GM23248 (cell line): ENCODE measurements at regions not wholly inside any gene's neighbourhood (a gene's known extent, or its start where the extent isn't known, plus 50 kb on each side); places are given as distances from the start of the nearest gene placed in this dataset.

Experiments
- DNase-seq: peaks from one replicate; pipeline ENCODE4 v3.0.0-alpha.2; 2015
- H2AFZ ChIP-seq: fragments of 200-600 bp; sonication (generic); 2 replicates; pipeline ENCODE4 v1.6.1; 2016; ENCODE audit warnings: antibody characterized with exemption
- H3F3A ChIP-seq: fragments of 200-600 bp; sonication (generic); 2 replicates; pipeline ENCODE4 v1.6.1; 2016; ENCODE audit warnings: mild to moderate bottlenecking, antibody characterized with exemption, mixed run types; ENCODE audit not compliant: insufficient read depth
- H3K27ac ChIP-seq: fragments of 200-600 bp; sonication (generic); 2 replicates; pipeline ENCODE4 v1.5.1; 2016; ENCODE audit warnings: mild to moderate bottlenecking
- H3K27me3 ChIP-seq: fragments of 200-600 bp; sonication (generic); replicated peaks from 2 replicates; pipeline ENCODE4 v1.6.1; 2016; ENCODE audit warnings: mild to moderate bottlenecking; ENCODE audit not compliant: insufficient read depth
- H3K36me3 ChIP-seq: fragments of 200-600 bp; sonication (generic); 2 replicates; pipeline ENCODE4 v1.6.1; 2016; ENCODE audit warnings: low read depth, mild to moderate bottlenecking
- H3K4me1 ChIP-seq: fragments of 200-600 bp; sonication (generic); 2 replicates; pipeline ENCODE4 v1.6.1; 2016; ENCODE audit warnings: mild to moderate bottlenecking; ENCODE audit not compliant: insufficient read depth
- H3K4me2 ChIP-seq: fragments of 200-600 bp; sonication (generic); one replicate; pipeline ENCODE4 v1.6.1; 2016; ENCODE audit warnings: mild to moderate bottlenecking; ENCODE audit not compliant: unreplicated experiment
- H3K4me3 ChIP-seq: fragments of 200-600 bp; sonication (generic); 2 replicates; pipeline ENCODE4 v1.5.1; 2016; ENCODE audit warnings: mild to moderate bottlenecking
- H3K79me2 ChIP-seq: fragments of 200-600 bp; sonication (generic); 2 replicates; pipeline ENCODE4 v1.6.1; 2016; ENCODE audit warnings: mild to moderate bottlenecking; ENCODE audit not compliant: insufficient read depth
- H3K9ac ChIP-seq: fragments of 200-600 bp; sonication (generic); 2 replicates; pipeline ENCODE4 v1.6.1; 2016; ENCODE audit warnings: mild to moderate bottlenecking
- H3K9me2 ChIP-seq: fragments of 200-600 bp; sonication (generic); 2 replicates; pipeline ENCODE4 v1.6.1; 2016; ENCODE audit warnings: mixed run types, mild to moderate bottlenecking, moderate library complexity; ENCODE audit not compliant: insufficient read depth
- H3K9me3 ChIP-seq: fragments of 200-600 bp; sonication (generic); one replicate; pipeline ENCODE4 v1.6.1; 2017; ENCODE audit warnings: low read depth
- H4K20me1 ChIP-seq: fragments of 200-600 bp; sonication (generic); 2 replicates; pipeline ENCODE4 v1.6.0; 2016; ENCODE audit not compliant: insufficient read depth
- EZH2 ChIP-seq: fragments of 200-600 bp; sonication (generic); IDR thresholded peaks from 2 replicates; pipeline ENCODE4 v1.6.1; 2018; ENCODE audit warnings: antibody characterized with exemption, mild to moderate bottlenecking; ENCODE audit not compliant: insufficient read depth, poor library complexity, severe bottlenecking
- EZH2phosphoT487 ChIP-seq: fragments of 200-600 bp; sonication (generic); IDR thresholded peaks from 2 replicates; pipeline ENCODE4 v1.6.1; 2018; ENCODE audit warnings: antibody characterized with exemption, moderate library complexity, mild to moderate bottlenecking, low read depth; ENCODE audit not compliant: insufficient read depth
- WGBS, 2 experiments: methylation state at CpG; one replicate each; pipeline ENCODE4 v1.1.6; 2015 to 2017; ENCODE audit warnings: low lambda C conversion rate in 2 of 2, low coverage in 1 of 2; ENCODE audit errors: missing lambda C conversion rate in 2 of 2; 5-methylcytosine and 5-hydroxymethylcytosine counted together
- in situ Hi-C: fragments of 300-500 bp; cut with MboI; formaldehyde crosslinking; loops from 2 replicates; pipeline ENCODE4 v1.15.0; 2020

- H2AFZ ChIP-seq, result no peak overlapping the region
- in situ Hi-C loops, result loop anchor here (25.0 kb wide), 1 partner anchor 471 kb away; no protein-coding TSS in a partner anchor
- TF ChIP-seq EZH2phosphoT487 (no peak), EZH2 (no peak)
- 93 to 100% methylated on average over 1 of the region's 1 CpG for WGBS, 2 experiments
- no peak for DNase-seq
- no peaks in the 10 kb centered on the region for H3K9me2 ChIP-seq
- no peak overlapping the region for H3K4me2 ChIP-seq
- no peak overlapping the region for H3K9ac ChIP-seq
- H3K4me1 ChIP-seq, result peaks cover 34% of the 10 kb centered on the region
- H3K4me3 ChIP-seq, result no peak overlapping the region
- peaks cover 31% of the 10 kb centered on the region for H3F3A ChIP-seq
- H4K20me1 ChIP-seq, result no peaks in the 10 kb centered on the region
- H3K27me3 ChIP-seq, result no peaks in the 10 kb centered on the region
- no peaks in the 10 kb centered on the region for H3K36me3 ChIP-seq
- H3K27ac ChIP-seq, result no peak overlapping the region
- H3K79me2 ChIP-seq, result no peaks in the 10 kb centered on the region
- H3K9me3 ChIP-seq, result no peaks in the 10 kb centered on the region
Measured at GRCh38 chr4:74658116-74658515, 136.2 kb downstream of the BTC start.

GRCh38 chr4:74659576-74660411 is 134.5 kb downstream of the BTC start:
- H3K4me3 ChIP-seq, result no peak overlapping the region
- no peak overlapping the region for H2AFZ ChIP-seq
- peaks cover 34% of the 10 kb centered on the region for H3K4me1 ChIP-seq
- H3F3A ChIP-seq, result peaks cover 31% of the 10 kb centered on the region
- no peaks in the 10 kb centered on the region for H3K36me3 ChIP-seq
- no peak overlapping the region for H3K9ac ChIP-seq
- DNase-seq, result peak; percentile 96
- H3K9me2 ChIP-seq, result no peaks in the 10 kb centered on the region
- H4K20me1 ChIP-seq, result no peaks in the 10 kb centered on the region
- no peak overlapping the region for H3K27ac ChIP-seq
- in situ Hi-C loops, result loop anchor here (25.0 kb wide), 1 partner anchor 472 kb away; no protein-coding TSS in a partner anchor
- TF ChIP-seq EZH2phosphoT487 (no peak), EZH2 (no peak)
- H3K9me3 ChIP-seq, result no peaks in the 10 kb centered on the region
- H3K4me2 ChIP-seq, result peak overlapping the region; percentile 9
- H3K27me3 ChIP-seq, result no peaks in the 10 kb centered on the region
- 62% methylated on average over 3 of the region's 3 CpGs for WGBS, 2 experiments
- no peaks in the 10 kb centered on the region for H3K79me2 ChIP-seq

DNA sequence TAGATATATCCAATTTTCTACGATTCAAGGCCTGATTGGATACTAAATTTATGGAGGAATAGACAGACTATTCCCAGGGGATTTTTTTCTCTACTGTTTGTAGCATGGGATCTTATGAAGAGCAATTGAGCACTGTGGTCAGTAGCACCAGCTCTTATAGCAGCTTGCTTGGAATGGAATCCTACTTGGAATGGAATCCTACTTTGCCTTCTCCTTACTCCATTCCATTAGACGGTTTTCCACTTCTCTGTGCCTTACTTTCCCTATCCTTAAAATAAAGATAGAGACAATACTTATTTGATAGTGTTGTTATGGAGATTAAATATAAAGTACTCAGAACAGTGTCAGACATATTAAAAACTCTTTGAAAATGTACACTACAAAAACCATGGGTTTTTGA is 133.5 kb downstream of the BTC start:
- in situ Hi-C loops, result loop anchor here (25.0 kb wide), 1 partner anchor 474 kb away; no protein-coding TSS in a partner anchor
- Histone ChIP-seq H3K9ac (no peak overlapping the region), H3K4me3 (0 out of 2 replicates have a peak overlapping the region, but pooled peaks have one; percentile 4), H3K27ac (peak overlapping the region; percentile 52), H3K27me3 (no peaks in the 10 kb centered on the region), H3K9me2 (no peaks in the 10 kb centered on the region), H3K4me1 (peaks cover 34% of the 10 kb centered on the region), H3K36me3 (no peaks in the 10 kb centered on the region), H3K4me2 (peak overlapping the region; percentile 28), H3F3A (peaks cover 31% of the 10 kb centered on the region), H2AFZ (no peak overlapping the region), H4K20me1 (no peaks in the 10 kb centered on the region), H3K79me2 (no peaks in the 10 kb centered on the region), H3K9me3 (no peaks in the 10 kb centered on the region)
- TF ChIP-seq EZH2phosphoT487 (no peak), EZH2 (no peak)
- WGBS, 2 experiments, result 75% methylated on average over 2 of the region's 2 CpGs
- DNase-seq, result peak; percentile 16

GRCh38 chr4:74661427-74662201 is 132.7 kb downstream of the BTC start:
- in situ Hi-C loops, result loop anchor here (25.0 kb wide), 1 partner anchor 474 kb away; no protein-coding TSS in a partner anchor
- H3K4me1 ChIP-seq, result peaks cover 34% of the 10 kb centered on the region
- peaks cover 31% of the 10 kb centered on the region for H3F3A ChIP-seq
- H3K36me3 ChIP-seq, result no peaks in the 10 kb centered on the region
- H3K4me3 ChIP-seq, result 0 out of 2 replicates have a peak overlapping the region, but pooled peaks have one; percentile 4
- H3K9ac ChIP-seq, result no peak overlapping the region
- peak overlapping the region; percentile 64 for H2AFZ ChIP-seq
- H3K9me3 ChIP-seq, result no peaks in the 10 kb centered on the region
- H3K4me2 ChIP-seq, result peak overlapping the region; percentile 28
- no peak for TF ChIP-seq EZH2phosphoT487
- no peak for TF ChIP-seq EZH2
- H3K79me2 ChIP-seq, result no peaks in the 10 kb centered on the region
- no peaks in the 10 kb centered on the region for H4K20me1 ChIP-seq
- no peaks in the 10 kb centered on the region for H3K27me3 ChIP-seq
- WGBS, 2 experiments, result 27 to 45% methylated on average over 2 of the region's 2 CpGs
- peak; percentile 78 for DNase-seq
- no peaks in the 10 kb centered on the region for H3K9me2 ChIP-seq
- peak overlapping the region; percentile 52 for H3K27ac ChIP-seq
